ENCODE measurements at regions not wholly inside any gene's neighbourhood (a gene's known extent, or its start where the extent isn't known, plus 50 kb on each side); places are given as distances from the start of the nearest gene placed in this dataset.
"Not testable (repeated sequence)": the region's sequence is repeated elsewhere in the genome, so short reads cannot be mapped to it uniquely, and the experiment has no call there.

DNA sequence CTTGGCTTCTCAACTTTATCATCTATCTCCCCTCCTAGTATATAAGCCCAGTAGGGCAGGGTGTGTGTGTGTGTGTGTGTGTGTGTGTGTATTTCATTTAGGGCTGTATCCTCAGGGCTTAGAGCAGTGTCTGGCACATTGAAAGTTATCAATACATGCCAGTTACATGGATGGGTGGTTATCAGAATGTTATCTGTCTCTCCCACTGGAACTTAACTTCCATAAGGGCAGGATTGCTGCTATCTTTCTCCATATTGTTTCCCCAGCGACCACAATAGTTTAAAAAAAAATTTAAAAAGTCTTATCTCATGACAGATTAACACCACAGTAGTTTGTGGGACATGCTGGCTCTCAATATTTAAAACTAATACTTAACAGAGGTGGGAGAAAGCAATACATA is 488.9 kb downstream of the PLCL1 start:
- Mint-ChIP-seq H3K36me3 (ENCODE audit: low read depth) (no peaks in the 10 kb centered on the region), H3K27ac (no peak overlapping the region), H3K27me3 (peaks cover 11% of the 10 kb centered on the region), H3K4me1 (no peaks in the 10 kb centered on the region), H3K9me3 (ENCODE audit: low read depth) (no peaks in the 10 kb centered on the region), H3K4me3 (no peak overlapping the region)
- ChIA-PET POLR2A (no interaction called here), CTCF (no interaction called here)
- intact Hi-C loops (cut with DNase I, micrococcal nuclease), result loop anchor here in 1 of 2 experiments (10.0 kb wide), 1 partner anchor 588 kb away; the partner anchor contains the start of gene MARS2
- no peak for ATAC-seq
- no peak for DNase-seq

DNA sequence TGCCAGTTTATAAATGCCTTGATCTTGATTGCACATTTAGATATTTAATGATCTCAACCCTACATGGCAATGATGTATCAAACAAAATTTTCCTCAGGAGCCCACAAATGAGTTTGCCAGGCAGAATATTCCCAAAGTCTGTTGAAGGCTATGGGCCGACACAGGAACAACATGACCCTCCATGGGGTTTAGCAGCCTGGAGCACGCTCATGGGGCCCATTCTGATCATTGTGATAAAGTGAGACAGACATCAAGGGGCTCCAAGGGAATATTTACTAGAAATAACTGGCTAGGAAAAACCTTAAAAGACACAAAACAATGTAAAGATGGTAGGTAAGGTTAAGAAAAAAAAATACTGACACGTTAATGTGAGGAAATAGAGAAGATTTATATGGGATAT is 485.4 kb downstream of the PLCL1 start:
- Mint-ChIP-seq H3K4me1 (no peaks in the 10 kb centered on the region), H3K27ac (no peak overlapping the region), H3K27me3 (peaks cover 12% of the 10 kb centered on the region), H3K9me3 (ENCODE audit: low read depth) (no peaks in the 10 kb centered on the region), H3K4me3 (no peak overlapping the region), H3K36me3 (ENCODE audit: low read depth) (no peaks in the 10 kb centered on the region)
- no peak for ATAC-seq
- ChIA-PET CTCF (interaction anchor here (1.5 kb wide), 1 partner anchor 10 kb away, joined by 3 read pairs; no protein-coding TSS in a partner anchor), POLR2A (no interaction called here)
- no peak for DNase-seq
- intact Hi-C loops (cut with DNase I, micrococcal nuclease), result loop anchor here in 1 of 2 experiments (10.0 kb wide), 1 partner anchor 585 kb away; the partner anchor contains the start of gene MARS2

DNA sequence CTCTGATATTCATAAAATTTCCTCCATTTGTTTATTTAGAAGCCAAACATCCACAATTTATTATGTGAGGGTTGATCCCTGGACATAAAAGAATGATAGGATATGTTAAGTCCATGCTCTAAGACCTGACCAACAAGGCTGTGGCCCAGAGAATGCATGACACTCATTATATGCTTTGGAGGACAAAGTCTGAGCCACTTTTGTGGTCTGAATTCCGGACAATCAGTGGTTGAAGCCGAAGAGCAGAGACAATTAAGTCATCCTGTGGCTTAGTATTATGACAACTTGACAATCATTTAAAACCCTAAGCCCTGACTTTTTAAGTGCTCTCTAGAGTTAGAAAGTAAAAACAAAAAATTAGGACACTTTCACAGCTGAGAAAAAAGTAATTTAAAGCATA is 483.3 kb downstream of the PLCL1 start:
- no peaks in the 10 kb centered on the region for H3K9me3 Mint-ChIP-seq (ENCODE audit: low read depth)
- no peak overlapping the region for H3K4me3 Mint-ChIP-seq
- ATAC-seq (no peak), DNase-seq (no peak)
- POLR2A ChIA-PET, result no interaction called here
- intact Hi-C loops (cut with DNase I, micrococcal nuclease), result no loop called here
- peaks cover 19% of the 10 kb centered on the region for H3K27me3 Mint-ChIP-seq
- no peak overlapping the region for H3K27ac Mint-ChIP-seq
- CTCF ChIA-PET, result interaction anchor here (1.0 to 2.3 kb wide), 2 partner anchors 9 kb away, joined by 4 to 15 read pairs; no protein-coding TSS in a partner anchor
- H3K4me1 Mint-ChIP-seq, result no peaks in the 10 kb centered on the region
- no peaks in the 10 kb centered on the region for H3K36me3 Mint-ChIP-seq (ENCODE audit: low read depth)

DNA sequence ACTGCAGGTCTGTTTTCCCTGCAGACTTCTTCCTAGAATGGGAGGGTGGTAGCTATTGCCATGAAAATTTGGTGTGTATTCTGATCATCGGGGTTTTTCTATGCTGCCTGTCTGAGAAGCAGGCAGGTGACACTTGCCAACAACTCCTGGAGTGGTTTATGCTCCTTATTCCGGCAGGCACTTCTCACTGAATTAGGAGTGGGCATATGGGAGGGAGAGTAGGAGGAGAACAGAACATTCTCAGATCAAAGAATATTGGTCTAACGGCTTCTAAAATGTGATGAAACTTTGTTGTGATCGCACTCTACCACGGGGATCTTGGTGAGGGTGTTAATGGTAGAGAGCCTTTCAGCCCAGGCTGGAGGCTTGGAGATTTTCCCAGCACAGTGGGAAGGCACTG is 480.8 kb downstream of the PLCL1 start:
- CTCF ChIA-PET, result interaction anchor here (0.7 to 2.2 kb wide), 2 partner anchors 10 to 29 kb away, joined by 3 to 6 read pairs; no protein-coding TSS in a partner anchor
- DNase-seq, result no peak
- intact Hi-C loops (cut with DNase I, micrococcal nuclease), result no loop called here
- Mint-ChIP-seq H3K4me3 (no peak overlapping the region), H3K27ac (no peak overlapping the region), H3K9me3 (ENCODE audit: low read depth) (no peaks in the 10 kb centered on the region), H3K4me1 (no peaks in the 10 kb centered on the region), H3K27me3 (peaks cover 18% of the 10 kb centered on the region), H3K36me3 (ENCODE audit: low read depth) (no peaks in the 10 kb centered on the region)
- POLR2A ChIA-PET, result no interaction called here
- ATAC-seq, result no peak

DNA sequence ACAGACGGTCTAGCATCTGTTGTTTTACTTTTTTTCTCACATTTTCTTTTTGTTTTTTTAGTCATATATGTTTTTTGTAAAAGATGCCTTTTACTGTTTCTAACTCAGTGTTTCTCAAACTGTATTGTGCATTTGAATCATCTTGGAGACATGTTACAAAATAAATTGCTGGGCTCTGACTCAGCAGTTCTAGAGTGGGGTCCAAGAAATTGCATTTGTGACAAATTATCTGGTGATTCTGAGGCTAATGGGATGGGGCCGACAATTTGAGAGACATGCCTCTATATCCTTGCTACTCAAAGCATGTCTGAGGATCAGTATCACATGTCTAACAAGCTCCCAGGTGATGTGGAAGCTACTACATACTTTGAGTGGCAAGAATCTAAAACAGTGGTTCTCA is 478.8 kb downstream of the PLCL1 start:
- Mint-ChIP-seq H3K4me3 (no peak overlapping the region), H3K27me3 (peaks cover 18% of the 10 kb centered on the region), H3K4me1 (no peaks in the 10 kb centered on the region), H3K9me3 (ENCODE audit: low read depth) (no peaks in the 10 kb centered on the region), H3K36me3 (ENCODE audit: low read depth) (no peaks in the 10 kb centered on the region), H3K27ac (no peak overlapping the region)
- ATAC-seq, result no peak
- POLR2A ChIA-PET, result no interaction called here
- CTCF ChIA-PET, result interaction anchor here (1.3 kb wide), 1 partner anchor 14 kb away, joined by 3 read pairs; no protein-coding TSS in a partner anchor
- no peak for DNase-seq
- intact Hi-C loops (cut with DNase I, micrococcal nuclease), result no loop called here

GRCh38 chr2:198282061-198282460 is 477.7 kb downstream of the PLCL1 start:
- Mint-ChIP-seq H3K4me3 (no peak overlapping the region), H3K9me3 (ENCODE audit: low read depth) (no peaks in the 10 kb centered on the region), H3K27me3 (peaks cover 18% of the 10 kb centered on the region), H3K4me1 (no peaks in the 10 kb centered on the region), H3K27ac (no peak overlapping the region), H3K36me3 (ENCODE audit: low read depth) (no peaks in the 10 kb centered on the region)
- no peak for DNase-seq
- intact Hi-C loops (cut with DNase I, micrococcal nuclease), result no loop called here
- no peak for ATAC-seq
- ChIA-PET POLR2A (no interaction called here), CTCF (interaction anchor here (1.3 kb wide), 1 partner anchor 15 kb away, joined by 3 read pairs; no protein-coding TSS in a partner anchor)

DNA sequence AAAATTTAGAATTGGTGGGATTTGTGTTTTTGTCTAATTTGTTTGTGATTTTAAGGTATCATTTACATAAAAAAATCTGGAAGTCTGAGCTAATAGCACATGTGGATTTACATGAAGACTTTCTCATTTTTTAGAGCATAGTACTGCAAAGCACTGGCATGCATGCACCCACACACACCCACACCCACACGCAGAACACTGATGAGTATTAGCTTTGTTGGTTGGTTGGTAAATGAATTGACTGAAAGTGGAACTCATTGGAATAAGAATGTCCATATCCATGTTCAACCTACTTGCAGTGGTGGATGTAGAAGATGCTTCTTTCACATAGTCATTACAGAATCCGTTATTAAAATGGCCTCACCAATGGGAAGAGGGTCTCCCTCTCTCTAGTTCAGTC is 475.8 kb downstream of the PLCL1 start:
- CTCF ChIA-PET, result interaction anchor here (0.8 to 1.6 kb wide), 3 partner anchors 9 to 29 kb away, joined by 3 to 4 read pairs (median 3); no protein-coding TSS in a partner anchor
- DNase-seq (no peak), ATAC-seq (no peak)
- intact Hi-C loops (cut with DNase I, micrococcal nuclease), result no loop called here
- no peak overlapping the region for H3K4me3 Mint-ChIP-seq
- no peaks in the 10 kb centered on the region for H3K36me3 Mint-ChIP-seq (ENCODE audit: low read depth)
- no peaks in the 10 kb centered on the region for H3K4me1 Mint-ChIP-seq
- peaks cover 15% of the 10 kb centered on the region for H3K27me3 Mint-ChIP-seq
- H3K27ac Mint-ChIP-seq, result no peak overlapping the region
- POLR2A ChIA-PET, result no interaction called here
- H3K9me3 Mint-ChIP-seq (ENCODE audit: low read depth), result no peaks in the 10 kb centered on the region

DNA sequence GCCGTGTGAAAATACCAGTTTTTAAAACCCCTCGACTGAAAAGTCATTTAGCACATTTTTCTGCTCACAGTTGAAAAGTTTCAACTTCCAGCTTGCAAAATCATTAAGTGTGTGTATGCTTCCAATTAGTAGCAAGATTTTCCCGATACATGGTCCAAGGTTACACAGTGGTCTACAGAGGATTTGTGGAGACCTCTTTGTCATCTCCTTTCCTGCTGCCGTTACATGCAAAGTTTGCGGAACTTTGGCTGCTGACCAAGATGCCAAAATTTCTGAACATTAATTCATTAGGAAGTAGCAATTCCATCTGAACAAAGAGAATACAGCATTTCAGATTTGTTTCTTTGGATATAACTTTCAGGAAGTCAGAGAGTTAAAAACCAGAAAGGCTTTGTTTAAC is 474.6 kb downstream of the PLCL1 start:
- intact Hi-C loops (cut with DNase I, micrococcal nuclease), result no loop called here
- Mint-ChIP-seq H3K36me3 (ENCODE audit: low read depth) (no peaks in the 10 kb centered on the region), H3K4me3 (no peak overlapping the region), H3K27ac (no peak overlapping the region), H3K27me3 (peaks cover 15% of the 10 kb centered on the region), H3K9me3 (ENCODE audit: low read depth) (no peaks in the 10 kb centered on the region), H3K4me1 (no peaks in the 10 kb centered on the region)
- DNase-seq (no peak), ATAC-seq (no peak)
- POLR2A ChIA-PET, result no interaction called here
- CTCF ChIA-PET, result interaction anchor here (1.5 to 1.7 kb wide), 3 partner anchors 8 to 30 kb away, joined by 3 to 4 read pairs (median 4); no protein-coding TSS in a partner anchor

- Mint-ChIP-seq H3K4me3 (no peak overlapping the region), H3K9me3 (ENCODE audit: low read depth) (no peaks in the 10 kb centered on the region), H3K4me1 (no peaks in the 10 kb centered on the region), H3K27ac (no peak overlapping the region), H3K36me3 (ENCODE audit: low read depth) (no peaks in the 10 kb centered on the region), H3K27me3 (peaks cover 10% of the 10 kb centered on the region)
- POLR2A ChIA-PET, result no interaction called here
- DNase-seq (no peak), ATAC-seq (no peak)
- intact Hi-C loops (cut with DNase I, micrococcal nuclease), result no loop called here
- CTCF ChIA-PET, result no interaction called here
Observed at GRCh38 chr2:198277181-198277580, 472.8 kb downstream of the PLCL1 start.

DNA sequence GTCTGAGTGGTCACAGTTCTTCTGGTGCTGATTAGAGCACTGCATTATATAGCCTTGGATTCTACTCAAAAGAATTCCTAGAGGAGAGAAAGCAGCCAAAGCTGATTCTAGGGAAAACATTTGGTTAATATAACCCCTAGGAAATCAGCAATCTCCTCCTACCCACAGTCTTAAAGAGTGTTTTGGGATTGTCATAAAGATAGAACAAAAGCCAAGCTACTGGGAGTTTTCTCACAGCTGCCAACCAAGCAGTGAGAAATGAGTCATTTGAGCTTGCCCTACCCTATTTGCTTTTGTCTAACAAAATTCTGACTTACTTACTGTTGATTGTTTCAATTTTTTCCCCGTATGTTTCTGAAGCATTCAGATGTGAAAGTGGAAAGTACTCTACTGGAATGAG is 469.3 kb downstream of the PLCL1 start:
- POLR2A ChIA-PET, result no interaction called here
- CTCF ChIA-PET, result interaction anchor here (0.9 to 1.5 kb wide), 3 partner anchors 12 to 24 kb away, joined by 3 to 4 read pairs (median 4); no protein-coding TSS in a partner anchor
- no peak overlapping the region for H3K4me3 Mint-ChIP-seq
- H3K27ac Mint-ChIP-seq, result no peak overlapping the region
- ATAC-seq, result no peak
- no peaks in the 10 kb centered on the region for H3K4me1 Mint-ChIP-seq
- no peak for DNase-seq
- H3K9me3 Mint-ChIP-seq (ENCODE audit: low read depth), result no peaks in the 10 kb centered on the region
- no peaks in the 10 kb centered on the region for H3K36me3 Mint-ChIP-seq (ENCODE audit: low read depth)
- intact Hi-C loops (cut with DNase I, micrococcal nuclease), result no loop called here
- H3K27me3 Mint-ChIP-seq, result peaks cover 2% of the 10 kb centered on the region

GRCh38 chr2:198270157-198270556 is 465.8 kb downstream of the PLCL1 start:
- H3K4me1 Mint-ChIP-seq; DNase-seq; H3K36me3 Mint-ChIP-seq (ENCODE audit: low read depth); H3K9me3 Mint-ChIP-seq (ENCODE audit: low read depth); ATAC-seq; CTCF ChIA-PET; H3K4me3 Mint-ChIP-seq; POLR2A ChIA-PET; intact Hi-C loops (cut with DNase I, micrococcal nuclease); H3K27me3 Mint-ChIP-seq; H3K27ac Mint-ChIP-seq: not testable (repeated sequence)

DNA sequence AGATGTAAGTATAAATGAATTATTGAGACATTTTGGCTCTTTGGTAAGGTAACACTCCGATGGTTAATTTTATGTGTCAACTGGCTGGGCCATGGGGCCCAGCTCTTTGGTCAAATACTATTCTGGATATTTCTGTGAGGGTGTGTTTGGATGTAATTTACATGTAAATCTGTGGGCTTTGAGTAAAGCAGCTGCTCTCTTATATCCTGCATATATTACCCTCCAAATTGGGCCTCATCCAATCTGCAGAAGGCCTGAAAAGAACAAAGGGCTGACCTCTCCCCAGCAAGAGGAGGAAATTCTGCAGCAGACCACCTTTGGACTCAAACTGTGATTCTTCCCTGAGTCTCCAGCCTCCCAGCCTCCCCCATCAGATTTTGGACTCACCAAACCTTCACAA is 464.1 kb downstream of the PLCL1 start:
- intact Hi-C loops (cut with DNase I, micrococcal nuclease), result no loop called here
- ChIA-PET POLR2A (no interaction called here), CTCF (interaction anchor here (0.5 to 1.1 kb wide), 5 partner anchors 10 to 1577 kb away, joined by 3 to 4 read pairs (median 3); no protein-coding TSS in a partner anchor)
- H3K36me3 Mint-ChIP-seq (ENCODE audit: low read depth), result no peaks in the 10 kb centered on the region
- no peaks in the 10 kb centered on the region for H3K4me1 Mint-ChIP-seq
- H3K27ac Mint-ChIP-seq, result no peak overlapping the region
- no peak overlapping the region for H3K4me3 Mint-ChIP-seq
- no peaks in the 10 kb centered on the region for H3K9me3 Mint-ChIP-seq (ENCODE audit: low read depth)
- peaks cover 5% of the 10 kb centered on the region for H3K27me3 Mint-ChIP-seq
- ATAC-seq, result no peak
- no peak for DNase-seq

Data from activated CD4-positive, alpha-beta T cell treated with anti-CD3 and anti-CD28 coated beads for 36 hours (primary cell).